ENCODE measurements at regions not wholly inside any gene's neighbourhood (a gene's known extent, or its start where the extent isn't known, plus 50 kb on each side); places are given as distances from the start of the nearest gene placed in this dataset.

GRCh38 chr4:125522588-125522987, 207.8 kb downstream of the FAT4 start:
- no peak overlapping the region for H3K4me3 ChIP-seq (ENCODE audit: control insufficient read depth, low read depth, low read length)
- no peak for DNase-seq (ENCODE audit: low read depth)
- no peak for TF ChIP-seq CTCF (conservative IDR thresholded peaks at IDR 0.05; ENCODE audit: control insufficient read depth, insufficient read depth, low read depth, low read length)

- no peak for TF ChIP-seq CTCF (conservative IDR thresholded peaks at IDR 0.05; ENCODE audit: control insufficient read depth, insufficient read depth, low read depth, low read length)
Measured at GRCh38 chr4:125522992-125523391, 208.2 kb downstream of the FAT4 start.

GRCh38 chr4:125526420-125526819, 211.7 kb downstream of the FAT4 start:
- TF ChIP-seq CTCF (conservative IDR thresholded peaks at IDR 0.05; ENCODE audit: control insufficient read depth, insufficient read depth, low read depth, low read length): peak; percentile 26
- H3K4me3 ChIP-seq (ENCODE audit: control insufficient read depth, low read depth, low read length): no peak overlapping the region
- DNase-seq (ENCODE audit: low read depth): peak; percentile 7

More at GRCh38 chr4:125522992-125523391, 208.2 kb downstream of the FAT4 start:
- no peak overlapping the region for H3K4me3 ChIP-seq (ENCODE audit: control insufficient read depth, low read depth, low read length)
- DNase-seq (ENCODE audit: low read depth): no peak

- TF ChIP-seq CTCF (conservative IDR thresholded peaks at IDR 0.05; ENCODE audit: control insufficient read depth, insufficient read depth, low read depth, low read length): no peak
- no peak overlapping the region for H3K4me3 ChIP-seq (ENCODE audit: control insufficient read depth, low read depth, low read length)
- no peak for DNase-seq (ENCODE audit: low read depth)
Measured at GRCh38 chr4:125527681-125528080, 212.9 kb downstream of the FAT4 start.

GRCh38 chr4:125529071-125529470, 214.3 kb downstream of the FAT4 start:
- no peak for TF ChIP-seq CTCF (conservative IDR thresholded peaks at IDR 0.05; ENCODE audit: control insufficient read depth, insufficient read depth, low read depth, low read length)
- no peak overlapping the region for H3K4me3 ChIP-seq (ENCODE audit: control insufficient read depth, low read depth, low read length)

GRCh38 chr4:125538670-125539069, 223.9 kb downstream of the FAT4 start:
- H3K4me3 ChIP-seq (ENCODE audit: control insufficient read depth, low read depth, low read length): no peak overlapping the region
- no peak for TF ChIP-seq CTCF (conservative IDR thresholded peaks at IDR 0.05; ENCODE audit: control insufficient read depth, insufficient read depth, low read depth, low read length)

More at GRCh38 chr4:125529071-125529470, 214.3 kb downstream of the FAT4 start:
- peak; percentile 44 for DNase-seq (ENCODE audit: low read depth)

GRCh38 chr4:125539691-125540090, 224.9 kb downstream of the FAT4 start:
- no peak overlapping the region for H3K4me3 ChIP-seq (ENCODE audit: control insufficient read depth, low read depth, low read length)
- no peak for TF ChIP-seq CTCF (conservative IDR thresholded peaks at IDR 0.05; ENCODE audit: control insufficient read depth, insufficient read depth, low read depth, low read length)
- no peak for DNase-seq (ENCODE audit: low read depth)

More at GRCh38 chr4:125538670-125539069, 223.9 kb downstream of the FAT4 start:
- DNase-seq (ENCODE audit: low read depth): no peak
